ENCODE measurements at regions not wholly inside any gene's neighbourhood (a gene's known extent, or its start where the extent isn't known, plus 50 kb on each side); places are given as distances from the start of the nearest gene placed in this dataset.

DNA sequence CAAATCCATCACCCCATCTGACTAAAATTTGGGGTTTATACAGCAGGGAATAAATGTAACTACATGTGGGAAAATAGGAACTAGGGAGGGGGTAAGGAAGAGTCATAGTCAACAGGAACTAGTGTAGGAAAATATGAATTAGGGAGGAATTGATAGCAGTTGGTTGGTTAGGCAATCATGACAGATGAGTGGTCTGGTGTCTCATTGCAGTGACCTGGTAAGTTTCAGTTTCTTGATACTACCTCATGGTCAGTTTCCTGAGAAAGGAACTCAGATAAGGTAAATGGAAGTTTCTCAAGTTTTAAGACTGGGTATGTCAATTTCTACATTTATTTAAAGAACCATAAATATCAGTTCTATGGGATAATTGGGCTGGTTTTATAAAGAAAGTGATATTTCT lies 442.3 kb downstream of the NPIPA7 start:
- no peak overlapping the region for H3K27ac ChIP-seq
- no peak for TF ChIP-seq CTCF (IDR thresholded peaks at IDR 0.05)
- no peaks in the 10 kb centered on the region for H3K9me3 ChIP-seq
- ATAC-seq (no peak), FAIRE-seq (no peak), DNase-seq (no peak)
- H3K4me3 ChIP-seq: no peak overlapping the region
- intact Hi-C loops (cut with DNase I): no loop called here
- no peaks in the 10 kb centered on the region for H3K4me1 ChIP-seq
- H3K27me3 ChIP-seq: no peaks in the 10 kb centered on the region
- no peaks in the 10 kb centered on the region for H3K36me3 ChIP-seq

GRCh38 chr16:16828913-16829398 lies 450.0 kb downstream of the NPIPA7 start:
- no peak overlapping the region for H3K27ac ChIP-seq
- no peaks in the 10 kb centered on the region for H3K36me3 ChIP-seq
- WGBS, 2 donors: 33 to 41% methylated on average over 6 of the region's 6 CpGs
- TF ChIP-seq CTCF (IDR thresholded peaks at IDR 0.05): no peak
- H3K4me3 ChIP-seq: no peak overlapping the region
- no peaks in the 10 kb centered on the region for H3K9me3 ChIP-seq
- no peaks in the 10 kb centered on the region for H3K4me1 ChIP-seq
- no peak for ATAC-seq
- intact Hi-C loops (cut with DNase I): no loop called here
- DNase-seq: no peak
- no peaks in the 10 kb centered on the region for H3K27me3 ChIP-seq
- FAIRE-seq: no peak

DNA sequence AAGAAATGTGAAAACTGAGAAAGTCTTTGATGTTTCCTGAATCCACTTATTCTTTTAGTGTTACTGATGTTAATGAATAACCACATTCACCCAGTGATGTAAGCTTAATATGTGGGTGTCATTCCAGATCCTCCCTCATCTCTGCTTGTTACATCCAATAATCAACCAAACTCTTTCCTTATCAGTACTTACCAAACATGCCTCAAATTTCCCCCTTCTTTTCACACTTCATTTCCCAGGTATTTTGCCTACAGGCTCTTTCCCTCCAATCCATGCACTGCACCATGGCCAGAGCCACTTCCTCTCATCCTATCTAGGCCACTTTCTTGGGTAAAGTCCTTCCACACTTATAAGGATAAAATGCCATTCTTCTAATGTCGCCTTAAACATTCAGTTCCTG lies 451.5 kb downstream of the NPIPA7 start:
- H3K9me3 ChIP-seq: no peaks in the 10 kb centered on the region
- ATAC-seq (no peak), DNase-seq (no peak), FAIRE-seq (no peak)
- no peak overlapping the region for H3K4me3 ChIP-seq
- no peaks in the 10 kb centered on the region for H3K27me3 ChIP-seq
- intact Hi-C loops (cut with DNase I): no loop called here
- H3K27ac ChIP-seq: no peak overlapping the region
- H3K4me1 ChIP-seq: no peaks in the 10 kb centered on the region
- H3K36me3 ChIP-seq: no peaks in the 10 kb centered on the region
- 12 to 15% methylated on average over 1 of the region's 1 CpG for WGBS, 2 donors
- TF ChIP-seq CTCF (IDR thresholded peaks at IDR 0.05): no peak

- no peak for FAIRE-seq
- no peak overlapping the region for H3K27ac ChIP-seq
- WGBS, 2 donors: 41 to 50% methylated on average over 2 of the region's 2 CpGs
- H3K4me1 ChIP-seq: no peaks in the 10 kb centered on the region
- H3K27me3 ChIP-seq: no peaks in the 10 kb centered on the region
- intact Hi-C loops (cut with DNase I): no loop called here
- no peak for DNase-seq
- no peaks in the 10 kb centered on the region for H3K9me3 ChIP-seq
- no peaks in the 10 kb centered on the region for H3K36me3 ChIP-seq
- H3K4me3 ChIP-seq: no peak overlapping the region
- no peak for TF ChIP-seq CTCF (IDR thresholded peaks at IDR 0.05)
- ATAC-seq: no peak
These were observed 452.0 kb downstream of the NPIPA7 start for GRCh38 chr16:16830973-16831372.

- 64 to 70% methylated on average over 3 of the region's 3 CpGs for WGBS, 2 donors
- Histone ChIP-seq H3K27ac (no peak overlapping the region), H3K9me3 (no peaks in the 10 kb centered on the region), H3K36me3 (no peaks in the 10 kb centered on the region), H3K4me1 (no peaks in the 10 kb centered on the region), H3K4me3 (no peak overlapping the region), H3K27me3 (no peaks in the 10 kb centered on the region)
- no peak for TF ChIP-seq CTCF (IDR thresholded peaks at IDR 0.05)
- intact Hi-C loops (cut with DNase I): no loop called here
- DNase-seq: no peak
- no peak for FAIRE-seq
- no peak for ATAC-seq
These were observed 454.2 kb downstream of the NPIPA7 start for GRCh38 chr16:16833165-16833564.

Measured in pancreas (tissue), 10 donors.